PC-9 (cell line): ENCODE measurements at regions not wholly inside any gene's neighbourhood (a gene's known extent, or its start where the extent isn't known, plus 50 kb on each side); places are given as distances from the start of the nearest gene placed in this dataset.

Experiments
- EZH2 ChIP-seq: fragments of 200-600 bp; sonication (generic); IDR thresholded peaks from 2 replicates; pipeline ENCODE4 v1.8.0; 2017; ENCODE audit warnings: antibody characterized with exemption, low read depth
- TF ChIP-seq, protein P1 (sequence below): fragments of 200-600 bp; sonication (generic); conservative IDR thresholded peaks from 2 replicates; pipeline ENCODE4 v1.6.1; 2017; ENCODE audit warnings: mixed run types, antibody characterized with exemption, mild to moderate bottlenecking, moderate library complexity

- TF ChIP-seq, protein P1, sequence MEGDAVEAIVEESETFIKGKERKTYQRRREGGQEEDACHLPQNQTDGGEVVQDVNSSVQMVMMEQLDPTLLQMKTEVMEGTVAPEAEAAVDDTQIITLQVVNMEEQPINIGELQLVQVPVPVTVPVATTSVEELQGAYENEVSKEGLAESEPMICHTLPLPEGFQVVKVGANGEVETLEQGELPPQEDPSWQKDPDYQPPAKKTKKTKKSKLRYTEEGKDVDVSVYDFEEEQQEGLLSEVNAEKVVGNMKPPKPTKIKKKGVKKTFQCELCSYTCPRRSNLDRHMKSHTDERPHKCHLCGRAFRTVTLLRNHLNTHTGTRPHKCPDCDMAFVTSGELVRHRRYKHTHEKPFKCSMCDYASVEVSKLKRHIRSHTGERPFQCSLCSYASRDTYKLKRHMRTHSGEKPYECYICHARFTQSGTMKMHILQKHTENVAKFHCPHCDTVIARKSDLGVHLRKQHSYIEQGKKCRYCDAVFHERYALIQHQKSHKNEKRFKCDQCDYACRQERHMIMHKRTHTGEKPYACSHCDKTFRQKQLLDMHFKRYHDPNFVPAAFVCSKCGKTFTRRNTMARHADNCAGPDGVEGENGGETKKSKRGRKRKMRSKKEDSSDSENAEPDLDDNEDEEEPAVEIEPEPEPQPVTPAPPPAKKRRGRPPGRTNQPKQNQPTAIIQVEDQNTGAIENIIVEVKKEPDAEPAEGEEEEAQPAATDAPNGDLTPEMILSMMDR: no peak
- no peak for TF ChIP-seq EZH2
Observed at GRCh38 chr16:6157806-6158205, 1060.2 kb upstream of the EEF2KMT start.
